Endodermal cell (in vitro differentiated cells): ENCODE measurements at regions not wholly inside any gene's neighbourhood (a gene's known extent, or its start where the extent isn't known, plus 50 kb on each side); places are given as distances from the start of the nearest gene placed in this dataset.

Source experiments
- DNase-seq: peaks from one replicate; pipeline ENCODE4 v3.0.0-alpha.2; 2017
- H3K27ac ChIP-seq: 2 replicates; pipeline ENCODE4 v1.5.1; 2013; ENCODE audit warnings: mild to moderate bottlenecking, low read depth, low read length, moderate library complexity
- H3K27me3 ChIP-seq: 2 replicates; pipeline ENCODE4 v1.6.1; 2013; ENCODE audit warnings: mild to moderate bottlenecking, low read length, moderate library complexity; ENCODE audit not compliant: insufficient read depth, control insufficient read depth, poor library complexity, severe bottlenecking
- H3K36me3 ChIP-seq: 2 replicates; pipeline ENCODE4 v1.7.0; 2013; ENCODE audit warnings: mild to moderate bottlenecking, low read length, moderate library complexity; ENCODE audit not compliant: control insufficient read depth, insufficient read depth
- H3K4me1 ChIP-seq: one replicate; pipeline ENCODE4 v1.7.0; 2013; ENCODE audit warnings: low read length; ENCODE audit not compliant: control insufficient read depth, insufficient read depth
- H3K4me3 ChIP-seq: 2 replicates; pipeline ENCODE4 v1.5.1; 2013; ENCODE audit warnings: mild to moderate bottlenecking, low read length, moderate library complexity
- H3K9ac ChIP-seq: 2 replicates; pipeline ENCODE4 v1.6.1; 2013; ENCODE audit warnings: mild to moderate bottlenecking, low read length, moderate library complexity; ENCODE audit not compliant: poor library complexity, severe bottlenecking; ENCODE audit errors: extremely low read depth
- H3K9me3 ChIP-seq: 2 replicates; pipeline ENCODE4 v1.6.1; 2013; ENCODE audit warnings: mild to moderate bottlenecking, low read length, moderate library complexity; ENCODE audit not compliant: control insufficient read depth
- H3K27ac Mint-ChIP-seq: 2 replicates; pipeline ENCODE4 v1.8.0; 2020; ENCODE audit warnings: mixed read lengths
- H3K27me3 Mint-ChIP-seq: 2 replicates; pipeline ENCODE4 v1.8.0; 2021; ENCODE audit warnings: mild to moderate bottlenecking, mixed read lengths; ENCODE audit not compliant: insufficient read depth
- H3K36me3 Mint-ChIP-seq: 2 replicates; pipeline ENCODE4 v1.8.0; 2020; ENCODE audit warnings: low read depth, mixed read lengths
- H3K4me1 Mint-ChIP-seq: 2 replicates; pipeline ENCODE4 v1.8.0; 2020; ENCODE audit warnings: mixed read lengths
- H3K4me3 Mint-ChIP-seq: 2 replicates; pipeline ENCODE4 v1.8.0; 2020; ENCODE audit warnings: mild to moderate bottlenecking, moderate library complexity, mixed read lengths
- H3K9me3 Mint-ChIP-seq: 2 replicates; pipeline ENCODE4 v1.8.0; 2020; ENCODE audit warnings: mild to moderate bottlenecking, mixed read lengths
- WGBS, 2 experiments: methylation state at CpG; one replicate each; pipeline versions ENCODE4 v1.1.5 to v1.1.7; 2013; ENCODE audit warnings: missing lambda C conversion rate in 2 of 2, mixed read lengths in 1 of 2; ENCODE audit not compliant: insufficient coverage in 1 of 2, insufficient read length in 1 of 2; 5-methylcytosine and 5-hydroxymethylcytosine counted together
- TF ChIP-seq, protein P1 (sequence below): fragments of 200-600 bp; sonication (generic); conservative IDR thresholded peaks from 2 replicates; pipeline ENCODE4 v1.5.0; 2021; ENCODE audit warnings: antibody characterized with exemption, mild to moderate bottlenecking

GRCh38 chr3:34034840-34035239 is 236.4 kb downstream of the PDCD6IP start:
- Histone ChIP-seq H3K9ac (peak overlapping the region; percentile 62), H3K9me3 (peaks cover 9% of the 10 kb centered on the region), H3K27me3 (peaks cover 24% of the 10 kb centered on the region), H3K4me1 (peaks cover 5% of the 10 kb centered on the region), H3K27ac (peak overlapping the region; percentile 33), H3K36me3 (no peaks in the 10 kb centered on the region), H3K4me3 (peak overlapping the region; percentile 61)
- Mint-ChIP-seq H3K36me3 (no peaks in the 10 kb centered on the region), H3K4me1 (peaks cover 5% of the 10 kb centered on the region), H3K4me3 (no peak overlapping the region), H3K27me3 (peaks cover 44% of the 10 kb centered on the region), H3K9me3 (peaks cover 1% of the 10 kb centered on the region), H3K27ac (no peak overlapping the region)
- DNase-seq = peak; percentile 65
- TF ChIP-seq, protein P1, sequence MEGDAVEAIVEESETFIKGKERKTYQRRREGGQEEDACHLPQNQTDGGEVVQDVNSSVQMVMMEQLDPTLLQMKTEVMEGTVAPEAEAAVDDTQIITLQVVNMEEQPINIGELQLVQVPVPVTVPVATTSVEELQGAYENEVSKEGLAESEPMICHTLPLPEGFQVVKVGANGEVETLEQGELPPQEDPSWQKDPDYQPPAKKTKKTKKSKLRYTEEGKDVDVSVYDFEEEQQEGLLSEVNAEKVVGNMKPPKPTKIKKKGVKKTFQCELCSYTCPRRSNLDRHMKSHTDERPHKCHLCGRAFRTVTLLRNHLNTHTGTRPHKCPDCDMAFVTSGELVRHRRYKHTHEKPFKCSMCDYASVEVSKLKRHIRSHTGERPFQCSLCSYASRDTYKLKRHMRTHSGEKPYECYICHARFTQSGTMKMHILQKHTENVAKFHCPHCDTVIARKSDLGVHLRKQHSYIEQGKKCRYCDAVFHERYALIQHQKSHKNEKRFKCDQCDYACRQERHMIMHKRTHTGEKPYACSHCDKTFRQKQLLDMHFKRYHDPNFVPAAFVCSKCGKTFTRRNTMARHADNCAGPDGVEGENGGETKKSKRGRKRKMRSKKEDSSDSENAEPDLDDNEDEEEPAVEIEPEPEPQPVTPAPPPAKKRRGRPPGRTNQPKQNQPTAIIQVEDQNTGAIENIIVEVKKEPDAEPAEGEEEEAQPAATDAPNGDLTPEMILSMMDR = no peak
- 56 to 83% methylated on average over 1 to 2 of the region's 2 CpGs for WGBS, 2 experiments

DNA sequence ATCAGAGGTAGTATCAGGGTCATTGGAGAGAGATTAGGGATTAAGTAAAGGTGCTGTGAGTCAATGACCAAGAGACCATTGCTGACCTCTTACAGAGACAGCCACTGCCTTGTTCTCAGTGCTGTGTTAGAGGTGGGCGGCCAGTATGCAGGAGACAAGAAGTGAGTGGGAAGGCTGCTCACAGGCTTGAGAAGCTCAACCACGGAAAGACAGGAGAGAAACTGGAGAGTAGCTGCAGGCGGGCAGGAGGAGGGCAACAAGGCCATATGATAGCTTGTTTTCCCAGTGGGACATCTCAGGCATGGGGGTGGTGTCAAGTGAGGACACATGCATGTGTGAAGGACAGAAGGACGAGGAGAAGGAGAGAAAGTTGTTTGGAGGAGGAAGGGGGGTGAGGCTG is 237.3 kb downstream of the PDCD6IP start:
- Histone ChIP-seq H3K9me3 (peaks cover 9% of the 10 kb centered on the region), H3K4me1 (peaks cover 5% of the 10 kb centered on the region), H3K27me3 (peaks cover 30% of the 10 kb centered on the region), H3K27ac (no peak overlapping the region), H3K9ac (peak overlapping the region; percentile 62), H3K4me3 (no peak overlapping the region), H3K36me3 (no peaks in the 10 kb centered on the region)
- peaks cover 54% of the 10 kb centered on the region for H3K27me3 Mint-ChIP-seq
- WGBS, 2 experiments = 58% methylated on average over 2 to 4 of the region's 4 CpGs
- no peak overlapping the region for H3K4me3 Mint-ChIP-seq
- DNase-seq = peak; percentile 76
- H3K9me3 Mint-ChIP-seq = peaks cover 1% of the 10 kb centered on the region
- no peaks in the 10 kb centered on the region for H3K36me3 Mint-ChIP-seq
- no peak overlapping the region for H3K27ac Mint-ChIP-seq
- TF ChIP-seq, protein P1 = no peak
- H3K4me1 Mint-ChIP-seq = peaks cover 5% of the 10 kb centered on the region

DNA sequence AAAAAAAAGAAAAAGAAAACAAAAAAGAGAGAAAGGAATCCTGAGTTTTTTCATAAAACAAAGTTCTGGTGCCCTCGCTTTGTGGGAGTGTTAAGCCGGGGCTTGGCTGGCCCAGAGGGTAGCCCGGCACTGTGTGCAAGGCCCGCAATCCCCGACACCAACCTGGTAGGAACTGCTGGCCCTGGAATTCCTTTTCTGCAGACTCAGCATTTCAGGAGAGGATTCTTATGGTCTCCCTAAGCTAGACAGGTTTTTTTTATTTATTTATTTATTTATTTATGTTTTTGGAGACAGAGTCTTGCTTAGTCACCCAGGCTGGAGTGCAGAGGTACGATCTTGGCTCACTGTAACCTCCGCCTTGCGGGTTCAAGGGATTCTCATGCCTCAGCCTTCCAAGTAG is 238.8 kb downstream of the PDCD6IP start:
- Mint-ChIP-seq H3K36me3 (no peaks in the 10 kb centered on the region), H3K4me1 (peaks cover 5% of the 10 kb centered on the region)
- 95 to 98% methylated on average over 7 to 8 of the region's 8 CpGs for WGBS, 2 experiments

More for the DNA sequence above, 238.8 kb downstream of the PDCD6IP start:
- peaks cover 30% of the 10 kb centered on the region for H3K27me3 ChIP-seq
- H3K9me3 Mint-ChIP-seq = no peaks in the 10 kb centered on the region
- H3K4me3 ChIP-seq = no peak overlapping the region
- H3K4me1 ChIP-seq = peaks cover 5% of the 10 kb centered on the region
- no peak overlapping the region for H3K4me3 Mint-ChIP-seq
- TF ChIP-seq, protein P1 = no peak
- no peak overlapping the region for H3K27ac ChIP-seq
- no peak overlapping the region for H3K27ac Mint-ChIP-seq
- no peak overlapping the region for H3K9ac ChIP-seq
- no peaks in the 10 kb centered on the region for H3K36me3 ChIP-seq
- peaks cover 45% of the 10 kb centered on the region for H3K27me3 Mint-ChIP-seq
- DNase-seq = no peak
- peaks cover under 1% of the 10 kb centered on the region for H3K9me3 ChIP-seq
